ENCODE measurements at regions not wholly inside any gene's neighbourhood (a gene's known extent, or its start where the extent isn't known, plus 50 kb on each side); places are given as distances from the start of the nearest gene placed in this dataset.

GRCh38 chr18:42559069-42559690, 556.3 kb downstream of the RIT2 start:
- TF ChIP-seq CTCF (conservative IDR thresholded peaks at IDR 0.05): no peak
- no peak for TF ChIP-seq EZH2 (IDR thresholded peaks at IDR 0.05; ENCODE audit: low read depth)
